DOHH2 (cell line): ENCODE measurements at regions not wholly inside any gene's neighbourhood (a gene's known extent, or its start where the extent isn't known, plus 50 kb on each side); places are given as distances from the start of the nearest gene placed in this dataset.

Experiments used
- H3F3A ChIP-seq: fragments of 200-600 bp; sonication (generic), shearing (Covaris generic); 2 replicates; pipeline ENCODE4 v1.6.0; 2016; ENCODE audit warnings: antibody characterized with exemption, mild to moderate bottlenecking; ENCODE audit not compliant: control insufficient read depth, insufficient read depth
- H3K27ac ChIP-seq: fragments of 200-600 bp; sonication (generic); 2 replicates; pipeline ENCODE4 v1.5.1; 2014; ENCODE audit warnings: low read depth, mild to moderate bottlenecking, low read length, moderate library complexity
- H3K27me3 ChIP-seq: fragments of 200-600 bp; sonication (generic); 2 replicates; pipeline ENCODE4 v1.6.1; 2014; ENCODE audit warnings: mild to moderate bottlenecking, low read length, mixed read lengths; ENCODE audit not compliant: control insufficient read depth
- H3K36me3 ChIP-seq: fragments of 200-600 bp; sonication (generic); 2 replicates; pipeline ENCODE4 v1.6.1; 2014; ENCODE audit warnings: mild to moderate bottlenecking, low read length, moderate library complexity, mixed read lengths; ENCODE audit not compliant: control insufficient read depth
- H3K4me1 ChIP-seq: fragments of 200-600 bp; sonication (generic); 2 replicates; pipeline ENCODE4 v1.6.1; 2014; ENCODE audit warnings: mild to moderate bottlenecking, low read length, mixed read lengths; ENCODE audit not compliant: control insufficient read depth
- H3K4me2 ChIP-seq: fragments of 200-600 bp; sonication (generic); 2 replicates; pipeline ENCODE4 v1.6.0; 2014; ENCODE audit warnings: mild to moderate bottlenecking, low read length, moderate library complexity
- H3K4me3 ChIP-seq: fragments of 200-600 bp; sonication (generic); 2 replicates; pipeline ENCODE4 v1.5.1; 2014; ENCODE audit warnings: mild to moderate bottlenecking, low read length, mixed read lengths
- H3K79me2 ChIP-seq: fragments of 200-600 bp; sonication (generic); 2 replicates; pipeline ENCODE4 v1.6.1; 2014; ENCODE audit warnings: mild to moderate bottlenecking, low read length, mixed read lengths; ENCODE audit not compliant: control insufficient read depth
- H3K9me2 ChIP-seq: fragments of 200-600 bp; sonication (generic); replicated peaks from 2 replicates; pipeline ENCODE4 v1.6.1; 2014; ENCODE audit warnings: mild to moderate bottlenecking, low read length, mixed read lengths; ENCODE audit not compliant: control insufficient read depth
- H3K9me3 ChIP-seq: fragments of 200-600 bp; sonication (generic); 2 replicates; pipeline ENCODE4 v1.6.1; 2014; ENCODE audit warnings: antibody characterized with exemption, low read length, mixed read lengths; ENCODE audit not compliant: control insufficient read depth, insufficient read depth
- H4K20me1 ChIP-seq: fragments of 200-600 bp; sonication (generic); 2 replicates; pipeline ENCODE4 v1.6.0; 2014; ENCODE audit warnings: low read depth, mild to moderate bottlenecking, antibody characterized with exemption, low read length, moderate library complexity; ENCODE audit not compliant: control insufficient read depth, insufficient read depth
- CTCF ChIP-seq: fragments of 200-600 bp; sonication (generic); IDR thresholded peaks from one replicate; pipeline ENCODE4 v1.5.1; 2014; ENCODE audit warnings: antibody characterized with exemption, mild to moderate bottlenecking, low read depth, low read length; ENCODE audit not compliant: poor library complexity, severe bottlenecking
- EZH2phosphoT487 ChIP-seq: fragments of 200-600 bp; sonication (generic); IDR thresholded peaks from 2 replicates; pipeline ENCODE4 v1.6.1; 2017; ENCODE audit warnings: borderline replicate concordance, mild to moderate bottlenecking, antibody characterized with exemption, low read length, moderate library complexity, mixed read lengths

GRCh38 chr6:86856379-86856778, 80.9 kb upstream of the HTR1E start:
- Histone ChIP-seq H3K27me3 (no peaks in the 10 kb centered on the region), H3K4me3 (no peak overlapping the region), H3K79me2 (no peaks in the 10 kb centered on the region), H3K4me2 (no peak overlapping the region), H3K4me1 (no peaks in the 10 kb centered on the region), H3F3A (no peaks in the 10 kb centered on the region), H4K20me1 (no peaks in the 10 kb centered on the region), H3K9me3 (no peaks in the 10 kb centered on the region), H3K9me2 (no peaks in the 10 kb centered on the region), H3K27ac (no peak overlapping the region), H3K36me3 (no peaks in the 10 kb centered on the region)
- TF ChIP-seq EZH2phosphoT487 (no peak), CTCF (no peak)

GRCh38 chr6:86848986-86849385, 88.3 kb upstream of the HTR1E start:
- Histone ChIP-seq H3K79me2 (no peaks in the 10 kb centered on the region), H3F3A (no peaks in the 10 kb centered on the region), H3K27ac (no peak overlapping the region), H3K4me1 (no peaks in the 10 kb centered on the region), H3K4me3 (no peak overlapping the region), H3K36me3 (no peaks in the 10 kb centered on the region), H3K9me2 (no peaks in the 10 kb centered on the region), H3K9me3 (no peaks in the 10 kb centered on the region), H4K20me1 (no peaks in the 10 kb centered on the region), H3K4me2 (no peak overlapping the region), H3K27me3 (no peaks in the 10 kb centered on the region)
- no peak for TF ChIP-seq CTCF
- no peak for TF ChIP-seq EZH2phosphoT487

GRCh38 chr6:86832686-86833085, 104.6 kb upstream of the HTR1E start:
- Histone ChIP-seq H3K4me3 (no peak overlapping the region), H4K20me1 (no peaks in the 10 kb centered on the region)

More at GRCh38 chr6:86832686-86833085, 104.6 kb upstream of the HTR1E start:
- Histone ChIP-seq H3K9me3 (no peaks in the 10 kb centered on the region), H3K27me3 (no peaks in the 10 kb centered on the region), H3K27ac (no peak overlapping the region), H3K4me2 (no peak overlapping the region), H3K4me1 (no peaks in the 10 kb centered on the region), H3F3A (no peaks in the 10 kb centered on the region), H3K9me2 (no peaks in the 10 kb centered on the region), H3K36me3 (no peaks in the 10 kb centered on the region), H3K79me2 (no peaks in the 10 kb centered on the region)
- TF ChIP-seq CTCF: no peak
- no peak for TF ChIP-seq EZH2phosphoT487
